HEK293 (cell line): ENCODE measurements at regions not wholly inside any gene's neighbourhood (a gene's known extent, or its start where the extent isn't known, plus 50 kb on each side); places are given as distances from the start of the nearest gene placed in this dataset.
A peak's percentile ranks its signal among the peaks of the same experiment; 100 is the strongest.

Experiments
- CTCF ChIA-PET: fragments of 350-600 bp; formaldehyde crosslinking; extraction: SDS; loops from one replicate; lab custom pipeline; 2021; ENCODE audit warnings: antibody characterized with exemption; lab: Yijun Ruan, JAX
- POLR2A ChIA-PET: fragments of 300-600 bp; formaldehyde crosslinking; extraction: SDS; loops from one replicate; lab custom pipeline; 2020; ENCODE audit warnings: antibody characterized with exemption, inconsistent platforms; lab: Yijun Ruan, JAX
- H3K27ac ChIP-seq: fragments of 200-500 bp; sonication (Bioruptor generic); 2 replicates; pipeline ENCODE4 v1.5.1; 2014; ENCODE audit warnings: low read depth, low read length, control low read depth, inconsistent platforms; ENCODE audit errors: extremely low read depth
- H3K36me3 ChIP-seq, 2 experiments: fragments of 200-500 bp in 1 of 2; sonication (Bioruptor generic) in 1 of 2; 1 replicate in 1 of 2; 2 replicates in 1 of 2; pipeline ENCODE4 v1.5.1; 2014 to 2017; ENCODE audit warnings: inconsistent platforms in 2 of 2, low read length in 2 of 2; ENCODE audit not compliant: control insufficient read depth in 2 of 2, insufficient read depth in 1 of 2
- H3K4me1 ChIP-seq: fragments of 200-500 bp; sonication (Bioruptor generic); 2 replicates; pipeline ENCODE4 v1.5.1; 2014; ENCODE audit warnings: mild to moderate bottlenecking, low read length, inconsistent platforms; ENCODE audit not compliant: control insufficient read depth, insufficient read depth
- H3K4me3 ChIP-seq: 2 replicates; pipeline ENCODE4 v1.5.1; 2011; ENCODE audit warnings: low read depth, mild to moderate bottlenecking, control low read depth, low read length, moderate library complexity
- H3K9me3 ChIP-seq: fragments of 200-500 bp; sonication (Bioruptor generic); 2 replicates; pipeline ENCODE4 v1.5.1; 2014; ENCODE audit warnings: low read depth, low read length, inconsistent platforms; ENCODE audit not compliant: control insufficient read depth, insufficient read depth
- BCL6B ChIP-seq: fragments of 450-650 bp; formaldehyde crosslinking; IDR thresholded peaks from 2 replicates; pipeline ENCODE4 v1.5.1; 2017; ENCODE audit warnings: missing biosample characterization, missing genetic modification characterization
- ELK4 ChIP-seq: IDR thresholded peaks from 2 replicates; pipeline ENCODE4 v1.6.1; 2011; ENCODE audit warnings: mild to moderate bottlenecking, low read depth, low read length, borderline replicate concordance
- FEZF1 ChIP-seq: fragments of 450-650 bp; formaldehyde crosslinking; IDR thresholded peaks from 2 replicates; pipeline ENCODE4 v1.5.1; 2016; ENCODE audit warnings: missing biosample characterization, missing genetic modification characterization
- HIC1 ChIP-seq: fragments of 450-650 bp; formaldehyde crosslinking; IDR thresholded peaks from 2 replicates; pipeline ENCODE4 v1.5.1; 2016; ENCODE audit warnings: missing biosample characterization, missing genetic modification characterization
- HOXD13 ChIP-seq: sonication (generic); formaldehyde crosslinking; IDR thresholded peaks from 2 replicates; pipeline ENCODE4 v1.8.0; 2022; ENCODE audit warnings: missing genetic modification reagents, borderline replicate concordance
- IKZF3 ChIP-seq: fragments of 450-650 bp; IDR thresholded peaks from 2 replicates; pipeline ENCODE4 v1.5.0; 2018; ENCODE audit warnings: missing biosample characterization, mild to moderate bottlenecking, missing genetic modification characterization, moderate library complexity
- KLF16 ChIP-seq: fragments of 450-650 bp; formaldehyde crosslinking; IDR thresholded peaks from 2 replicates; pipeline ENCODE4 v1.5.1; 2017; ENCODE audit warnings: missing biosample characterization, missing genetic modification characterization
- PRDM6 ChIP-seq: fragments of 450-650 bp; formaldehyde crosslinking; IDR thresholded peaks from 2 replicates; pipeline ENCODE4 v1.5.1; 2017; ENCODE audit warnings: missing biosample characterization, missing genetic modification characterization
- TRIM28 ChIP-seq: IDR thresholded peaks from 2 replicates; pipeline ENCODE4 v1.6.1; 2011; ENCODE audit warnings: low read length, control low read depth, borderline replicate concordance
- ZNF10 ChIP-seq: fragments of 450-650 bp; formaldehyde crosslinking; IDR thresholded peaks from 2 replicates; pipeline ENCODE4 v1.5.1; 2017; ENCODE audit warnings: missing biosample characterization, missing genetic modification characterization
- ZNF121 ChIP-seq: fragments of 450-650 bp; formaldehyde crosslinking; IDR thresholded peaks from 2 replicates; pipeline ENCODE4 v1.5.1; 2016; ENCODE audit warnings: missing biosample characterization, missing genetic modification characterization
- ZNF223 ChIP-seq: fragments of 450-650 bp; formaldehyde crosslinking; IDR thresholded peaks from 2 replicates; pipeline ENCODE4 v1.5.1; 2016; ENCODE audit warnings: missing biosample characterization, missing genetic modification characterization
- ZNF26 ChIP-seq: fragments of 450-650 bp; formaldehyde crosslinking; IDR thresholded peaks from 2 replicates; pipeline ENCODE4 v1.5.1; 2016; ENCODE audit warnings: missing biosample characterization, missing genetic modification characterization
- ZNF473 ChIP-seq: fragments of 450-650 bp; formaldehyde crosslinking; IDR thresholded peaks from 2 replicates; pipeline ENCODE4 v1.5.1; 2017; ENCODE audit warnings: missing biosample characterization, missing genetic modification characterization
- ZNF585B ChIP-seq: fragments of 450-650 bp; formaldehyde crosslinking; IDR thresholded peaks from 2 replicates; pipeline ENCODE4 v1.5.1; 2016; ENCODE audit warnings: missing biosample characterization, missing genetic modification characterization
- ZNF626 ChIP-seq: fragments of 450-650 bp; sonication (Bioruptor Pico); formaldehyde crosslinking; IDR thresholded peaks from 2 replicates; pipeline ENCODE4 v1.5.1; 2018; ENCODE audit warnings: missing biosample characterization, missing genetic modification characterization, inconsistent platforms
- ZNF747 ChIP-seq: fragments of 450-650 bp; formaldehyde crosslinking; IDR thresholded peaks from 2 replicates; pipeline ENCODE4 v1.5.1; 2016; ENCODE audit warnings: missing biosample characterization, missing genetic modification characterization
- ZNF777 ChIP-seq: fragments of 450-650 bp; formaldehyde crosslinking; IDR thresholded peaks from 2 replicates; pipeline ENCODE4 v1.5.1; 2017; ENCODE audit warnings: missing biosample characterization, missing genetic modification characterization, borderline replicate concordance
- ZNF792 ChIP-seq: fragments of 450-650 bp; formaldehyde crosslinking; IDR thresholded peaks from 2 replicates; pipeline ENCODE4 v1.5.1; 2016; ENCODE audit warnings: missing biosample characterization, missing genetic modification characterization
- TF ChIP-seq, protein P1 (sequence below): sonication (generic); formaldehyde crosslinking; IDR thresholded peaks from 2 replicates; pipeline ENCODE4 v1.8.1; 2022; ENCODE audit warnings: mild to moderate bottlenecking, moderate library complexity, missing genetic modification reagents
- TF ChIP-seq, protein P2 (sequence below): fragments of 450-650 bp; formaldehyde crosslinking; IDR thresholded peaks from 2 replicates; pipeline ENCODE4 v1.5.1; 2016; ENCODE audit warnings: missing biosample characterization, missing genetic modification characterization
- TF ChIP-seq, protein P3 (sequence below): fragments of 450-650 bp; formaldehyde crosslinking; IDR thresholded peaks from 2 replicates; pipeline ENCODE4 v1.5.1; 2017; ENCODE audit warnings: missing biosample characterization, mild to moderate bottlenecking, missing genetic modification characterization, moderate library complexity

- TF ChIP-seq, protein P1, sequence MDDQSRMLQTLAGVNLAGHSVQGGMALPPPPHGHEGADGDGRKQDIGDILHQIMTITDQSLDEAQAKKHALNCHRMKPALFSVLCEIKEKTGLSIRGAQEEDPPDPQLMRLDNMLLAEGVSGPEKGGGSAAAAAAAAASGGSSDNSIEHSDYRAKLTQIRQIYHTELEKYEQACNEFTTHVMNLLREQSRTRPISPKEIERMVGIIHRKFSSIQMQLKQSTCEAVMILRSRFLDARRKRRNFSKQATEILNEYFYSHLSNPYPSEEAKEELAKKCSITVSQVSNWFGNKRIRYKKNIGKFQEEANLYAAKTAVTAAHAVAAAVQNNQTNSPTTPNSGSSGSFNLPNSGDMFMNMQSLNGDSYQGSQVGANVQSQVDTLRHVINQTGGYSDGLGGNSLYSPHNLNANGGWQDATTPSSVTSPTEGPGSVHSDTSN (CRISPR knock-in tag): no peak
- TF ChIP-seq PRDM6 (tag by site-specific recombination): no peak
Observed at GRCh38 chr3:29050155-29050554, 230.7 kb upstream of the RBMS3 start (continued).

DNA sequence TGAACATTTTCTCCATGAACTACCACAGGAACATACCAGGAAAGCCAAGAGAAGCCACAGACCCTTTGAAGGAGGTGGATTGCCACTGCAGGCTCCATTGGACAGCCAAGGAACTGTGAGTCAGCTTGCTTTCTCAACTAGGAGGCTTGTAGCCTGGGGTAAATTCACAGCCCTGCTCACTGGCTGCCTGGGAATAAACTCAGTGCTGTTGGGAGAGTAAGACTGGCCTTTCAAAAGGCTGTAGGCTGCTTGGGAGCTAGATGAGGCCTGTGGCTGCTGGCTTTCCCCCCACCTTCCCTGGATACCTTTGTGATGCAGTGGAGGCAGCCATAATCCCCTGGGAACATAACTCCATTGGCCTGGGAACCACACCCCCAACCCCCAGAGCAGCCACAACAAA, 223.5 kb upstream of the RBMS3 start:
- ChIA-PET POLR2A (no interaction called here), CTCF (no interaction called here)
- Histone ChIP-seq H3K4me3 (no peak overlapping the region), H3K36me3 (no peaks in the 10 kb centered on the region), H3K4me1 (no peaks in the 10 kb centered on the region), H3K9me3 (no peaks in the 10 kb centered on the region), H3K27ac (no peak overlapping the region)
- no peak for TF ChIP-seq ELK4
- no peak for TF ChIP-seq ZNF585B
- TF ChIP-seq BCL6B (tag by site-specific recombination): no peak
- TF ChIP-seq, protein P2, sequence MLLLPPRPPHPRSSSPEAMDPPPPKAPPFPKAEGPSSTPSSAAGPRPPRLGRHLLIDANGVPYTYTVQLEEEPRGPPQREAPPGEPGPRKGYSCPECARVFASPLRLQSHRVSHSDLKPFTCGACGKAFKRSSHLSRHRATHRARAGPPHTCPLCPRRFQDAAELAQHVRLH (tag by site-specific recombination): no peak
- TF ChIP-seq ZNF121: no peak

DNA sequence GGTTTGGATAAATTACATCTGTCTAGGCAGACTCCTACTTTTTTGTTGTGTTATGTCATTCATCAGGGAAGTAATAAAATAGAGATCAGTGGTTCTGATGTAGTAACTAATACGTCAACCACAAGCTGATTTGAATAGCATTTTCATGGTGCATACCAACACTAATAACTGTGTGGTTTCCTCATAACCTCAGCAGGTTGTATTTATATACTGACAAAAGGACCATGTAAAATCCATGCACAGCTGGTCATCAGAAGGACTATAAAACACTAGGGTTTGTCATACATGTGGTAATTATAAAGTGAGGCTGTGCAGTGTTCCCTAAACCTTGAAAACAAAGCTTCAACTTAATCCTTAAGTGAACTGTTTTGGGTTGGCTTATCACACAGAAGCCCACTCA, 216.8 kb upstream of the RBMS3 start:
- ChIA-PET POLR2A (no interaction called here), CTCF (interaction anchor here (0.6 kb wide), 1 partner anchor 14 kb away, joined by 3 read pairs; no protein-coding TSS in a partner anchor)
- TF ChIP-seq ZNF792 (tag by site-specific recombination) (no peak), ZNF473 (tag by site-specific recombination) (no peak), ZNF777 (tag by site-specific recombination) (no peak), FEZF1 (tag by site-specific recombination) (peak; percentile 84), HOXD13 (CRISPR knock-in tag) (0 out of 2 replicates have a peak, but pooled peaks have one; percentile 33), ZNF747 (tag by site-specific recombination) (no peak), HIC1 (tag by site-specific recombination) (peak; percentile 48; the same call in 1 of the 2 replicates), TRIM28 (no peak), ZNF10 (tag by site-specific recombination) (0 out of 2 replicates have a peak, but pooled peaks have one; percentile 28), KLF16 (tag by site-specific recombination) (no peak), ZNF223 (tag by site-specific recombination) (no peak), ZNF626 (no peak), ZNF26 (no peak), IKZF3 (tag by site-specific recombination) (peak; percentile 47; the same call in 1 of the 2 replicates)
- TF ChIP-seq, protein P3, sequence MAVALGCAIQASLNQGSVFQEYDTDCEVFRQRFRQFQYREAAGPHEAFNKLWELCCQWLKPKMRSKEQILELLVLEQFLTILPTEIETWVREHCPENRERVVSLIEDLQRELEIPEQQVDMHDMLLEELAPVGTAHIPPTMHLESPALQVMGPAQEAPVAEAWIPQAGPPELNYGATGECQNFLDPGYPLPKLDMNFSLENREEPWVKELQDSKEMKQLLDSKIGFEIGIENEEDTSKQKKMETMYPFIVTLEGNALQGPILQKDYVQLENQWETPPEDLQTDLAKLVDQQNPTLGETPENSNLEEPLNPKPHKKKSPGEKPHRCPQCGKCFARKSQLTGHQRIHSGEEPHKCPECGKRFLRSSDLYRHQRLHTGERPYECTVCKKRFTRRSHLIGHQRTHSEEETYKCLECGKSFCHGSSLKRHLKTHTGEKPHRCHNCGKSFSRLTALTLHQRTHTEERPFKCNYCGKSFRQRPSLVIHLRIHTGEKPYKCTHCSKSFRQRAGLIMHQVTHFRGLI (tag by site-specific recombination): no peak

More for the DNA sequence above, 216.8 kb upstream of the RBMS3 start:
- Histone ChIP-seq H3K4me1 (peaks cover 9% of the 10 kb centered on the region), H3K36me3 (no peaks in the 10 kb centered on the region), H3K27ac (no peak overlapping the region), H3K4me3 (no peak overlapping the region), H3K9me3 (no peaks in the 10 kb centered on the region)
